ENCODE measurements at regions not wholly inside any gene's neighbourhood (a gene's known extent, or its start where the extent isn't known, plus 50 kb on each side); places are given as distances from the start of the nearest gene placed in this dataset.

GRCh38 chr6:141735126-141735525, 397.6 kb upstream of the GJE1 start:
- no peaks in the 10 kb centered on the region for H3K27me3 Mint-ChIP-seq (ENCODE audit: insufficient read depth, low read depth)
- no peaks in the 10 kb centered on the region for H3K4me1 ChIP-seq
- no peaks in the 10 kb centered on the region for H3K9me3 ChIP-seq (ENCODE audit: low read depth)
- H3K4me1 Mint-ChIP-seq, result no peaks in the 10 kb centered on the region
- H3K4me2 ChIP-seq, result no peak overlapping the region
- no peak overlapping the region for H3K9ac ChIP-seq
- H2AFZ ChIP-seq (replicated peaks), result no peak overlapping the region
- no peaks in the 10 kb centered on the region for H3K79me2 ChIP-seq (ENCODE audit: low read depth)
- H3K36me3 Mint-ChIP-seq, result no peaks in the 10 kb centered on the region
- no peaks in the 10 kb centered on the region for H3K36me3 ChIP-seq
- no peaks in the 10 kb centered on the region for H4K20me1 ChIP-seq (ENCODE audit: low read depth)
- DNase-seq (ENCODE audit: low spot score), result no peak
- no peaks in the 10 kb centered on the region for H3K9me3 Mint-ChIP-seq
- no peak overlapping the region for H3K27ac ChIP-seq
- no peak overlapping the region for H3K4me3 Mint-ChIP-seq
- H3K27me3 ChIP-seq, result no peaks in the 10 kb centered on the region
- no peak for TF ChIP-seq EZH2 (IDR thresholded peaks at IDR 0.05)
- TF ChIP-seq CTCF (IDR thresholded peaks at IDR 0.05), result no peak
- no peak for TF ChIP-seq EZH2phosphoT487 (IDR thresholded peaks at IDR 0.05)
- H3K4me3 ChIP-seq, result no peak overlapping the region
- H3K27ac Mint-ChIP-seq, result no peak overlapping the region
- H3F3A ChIP-seq (ENCODE audit: low read depth), result no peaks in the 10 kb centered on the region

DNA sequence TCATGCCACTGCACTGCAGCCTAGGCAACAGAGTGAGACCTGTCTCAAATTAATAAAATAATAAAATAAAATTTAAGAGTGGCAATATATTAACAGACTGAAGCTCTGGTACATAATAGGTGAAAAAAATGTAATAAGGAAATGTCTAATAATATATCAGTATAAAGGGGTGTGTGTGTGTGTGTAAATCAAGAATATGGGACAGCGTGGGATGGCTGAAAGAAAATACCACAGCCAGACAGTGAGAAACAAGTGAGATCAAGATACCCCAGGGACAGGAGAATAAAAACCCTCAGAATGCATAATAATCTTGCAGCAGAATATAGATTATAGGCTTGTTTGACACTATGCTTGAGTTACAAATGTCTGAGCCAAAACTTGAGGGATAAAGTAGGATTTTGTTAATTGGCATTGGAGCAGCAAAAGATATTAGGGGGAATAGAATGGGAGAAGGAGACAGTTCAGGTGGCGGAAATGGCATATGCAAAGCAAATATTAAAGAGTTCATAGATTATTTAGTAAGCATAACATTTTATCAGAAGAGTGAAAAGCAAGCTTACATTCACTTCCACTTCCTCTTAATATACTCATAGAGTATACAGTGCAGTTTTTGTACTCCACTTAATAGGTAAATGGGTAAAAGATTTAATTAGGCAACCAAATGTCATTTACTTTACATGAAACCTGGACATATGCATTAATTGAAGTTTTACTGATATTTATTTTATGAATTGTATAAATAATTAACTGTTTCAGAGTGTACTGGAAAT, 398.5 kb upstream of the GJE1 start:
- Histone ChIP-seq H3K9ac (no peak overlapping the region), H3K9me3 (ENCODE audit: low read depth) (no peaks in the 10 kb centered on the region), H3K4me1 (no peaks in the 10 kb centered on the region), H3K79me2 (ENCODE audit: low read depth) (no peaks in the 10 kb centered on the region), H3K27ac (no peak overlapping the region), H3K4me2 (no peak overlapping the region), H2AFZ (replicated peaks) (no peak overlapping the region), H3F3A (ENCODE audit: low read depth) (no peaks in the 10 kb centered on the region), H3K36me3 (no peaks in the 10 kb centered on the region), H3K27me3 (no peaks in the 10 kb centered on the region), H4K20me1 (ENCODE audit: low read depth) (no peaks in the 10 kb centered on the region), H3K4me3 (no peak overlapping the region)
- DNase-seq (ENCODE audit: low spot score), result no peak
- TF ChIP-seq EZH2 (IDR thresholded peaks at IDR 0.05) (no peak), EZH2phosphoT487 (IDR thresholded peaks at IDR 0.05) (no peak), CTCF (IDR thresholded peaks at IDR 0.05) (no peak)
- peaks cover 2% of the 10 kb centered on the region for H3K27me3 Mint-ChIP-seq (ENCODE audit: insufficient read depth, low read depth)
- no peaks in the 10 kb centered on the region for H3K36me3 Mint-ChIP-seq
- H3K27ac Mint-ChIP-seq, result no peak overlapping the region
- H3K4me3 Mint-ChIP-seq, result no peak overlapping the region
- H3K9me3 Mint-ChIP-seq, result no peaks in the 10 kb centered on the region
- no peaks in the 10 kb centered on the region for H3K4me1 Mint-ChIP-seq

DNA sequence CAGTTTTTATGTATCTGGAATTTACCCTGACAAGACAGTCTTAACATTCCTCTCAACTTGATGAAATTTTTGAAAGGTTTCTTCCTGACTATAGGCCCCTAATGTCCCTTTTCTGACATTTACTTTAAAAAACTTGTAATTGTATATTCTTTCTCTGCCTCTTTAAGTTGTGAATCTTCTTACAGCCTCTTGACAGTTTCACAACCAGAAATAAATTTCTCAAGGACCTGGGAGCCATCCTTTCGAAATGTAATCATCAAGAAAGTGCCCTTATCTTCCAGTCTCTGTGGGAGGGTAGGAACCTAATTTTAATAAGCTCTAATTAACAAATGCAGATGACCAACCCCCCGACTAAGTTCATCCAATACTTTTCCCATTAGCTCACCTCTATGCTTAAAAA, 403.6 kb upstream of the GJE1 start:
- Histone ChIP-seq H3F3A (ENCODE audit: low read depth) (no peaks in the 10 kb centered on the region), H2AFZ (replicated peaks) (no peak overlapping the region), H3K79me2 (ENCODE audit: low read depth) (no peaks in the 10 kb centered on the region), H3K9me3 (ENCODE audit: low read depth) (no peaks in the 10 kb centered on the region), H3K36me3 (no peaks in the 10 kb centered on the region), H3K4me1 (no peaks in the 10 kb centered on the region), H3K27me3 (no peaks in the 10 kb centered on the region), H3K4me3 (no peak overlapping the region), H3K27ac (no peak overlapping the region), H3K4me2 (no peak overlapping the region), H3K9ac (no peak overlapping the region), H4K20me1 (ENCODE audit: low read depth) (no peaks in the 10 kb centered on the region)
- TF ChIP-seq EZH2 (IDR thresholded peaks at IDR 0.05), result no peak
- no peak for TF ChIP-seq EZH2phosphoT487 (IDR thresholded peaks at IDR 0.05)
- no peak for TF ChIP-seq CTCF (IDR thresholded peaks at IDR 0.05)
- DNase-seq (ENCODE audit: low spot score), result no peak
- Mint-ChIP-seq H3K4me3 (no peak overlapping the region), H3K36me3 (no peaks in the 10 kb centered on the region), H3K4me1 (peaks cover 7% of the 10 kb centered on the region), H3K9me3 (no peaks in the 10 kb centered on the region), H3K27ac (no peak overlapping the region), H3K27me3 (ENCODE audit: insufficient read depth, low read depth) (peaks cover 2% of the 10 kb centered on the region)
